DND-41 (cell line): ENCODE measurements at regions not wholly inside any gene's neighbourhood (a gene's known extent, or its start where the extent isn't known, plus 50 kb on each side); places are given as distances from the start of the nearest gene placed in this dataset.
"Not testable (repeated sequence)": the region's sequence is repeated elsewhere in the genome, so short reads cannot be mapped to it uniquely, and the experiment has no call there.

Experiments used
- ATAC-seq: fragments of 200-7000 bp; cut with Tn5 transposase; 3 replicates; pipeline ENCODE4 v1.9.1; 2021; ENCODE audit warnings: low read depth; ENCODE audit not compliant: insufficient read depth
- DNase-seq: peaks from one replicate; pipeline ENCODE4 v3.0.0-alpha.2; 2020
- H2AFZ ChIP-seq: 2 replicates; pipeline ENCODE4 v1.6.0; 2012; ENCODE audit warnings: low read depth, low read length
- H3K27ac ChIP-seq: 2 replicates; pipeline ENCODE4 v1.5.1; 2012; ENCODE audit warnings: low read length, inconsistent platforms
- H3K27me3 ChIP-seq: fragments of 200-600 bp; sonication (generic); 2 replicates; pipeline ENCODE4 v1.6.0; 2012; ENCODE audit warnings: low read length, mild to moderate bottlenecking, inconsistent platforms; ENCODE audit not compliant: insufficient read depth, poor library complexity
- H3K36me3 ChIP-seq: 2 replicates; pipeline ENCODE4 v1.5.1; 2012; ENCODE audit warnings: low read length, inconsistent platforms; ENCODE audit not compliant: insufficient read depth
- H3K4me1 ChIP-seq: 2 replicates; pipeline ENCODE4 v1.5.1; 2012; ENCODE audit warnings: mild to moderate bottlenecking, low read length; ENCODE audit not compliant: insufficient read depth
- H3K4me2 ChIP-seq: 2 replicates; pipeline ENCODE4 v1.6.0; 2012; ENCODE audit warnings: mild to moderate bottlenecking, moderate library complexity, low read length, inconsistent platforms; ENCODE audit not compliant: insufficient read depth
- H3K4me3 ChIP-seq, 2 experiments: fragments of 200-600 bp in 1 of 2; shearing (Covaris generic) in 1 of 2; 2 replicates each; pipeline ENCODE4 v1.5.1; 2012 to 2016; ENCODE audit warnings: inconsistent platforms in 2 of 2, low read length in 2 of 2, mild to moderate bottlenecking in 2 of 2, low read depth in 1 of 2, moderate library complexity in 1 of 2
- H3K79me2 ChIP-seq: 2 replicates; pipeline ENCODE4 v1.6.0; 2012; ENCODE audit warnings: low read length, inconsistent platforms; ENCODE audit not compliant: insufficient read depth
- H3K9ac ChIP-seq: 2 replicates; pipeline ENCODE4 v1.6.0; 2012; ENCODE audit warnings: low read depth, mild to moderate bottlenecking, inconsistent platforms, low read length, moderate library complexity
- H3K9me3 ChIP-seq: 2 replicates; pipeline ENCODE4 v1.5.1; 2012; ENCODE audit warnings: low read length, moderate library complexity, mild to moderate bottlenecking, inconsistent platforms; ENCODE audit not compliant: insufficient read depth, severe bottlenecking
- H4K20me1 ChIP-seq: 2 replicates; pipeline ENCODE4 v1.6.0; 2012; ENCODE audit warnings: low read length; ENCODE audit not compliant: insufficient read depth
- EZH2 ChIP-seq: IDR thresholded peaks from 3 replicates; pipeline ENCODE4 v1.6.1; 2012; ENCODE audit warnings: borderline replicate concordance, low read depth, mild to moderate bottlenecking, moderate library complexity, low read length, inconsistent platforms; ENCODE audit not compliant: severe bottlenecking
- TF ChIP-seq, protein P1 (sequence below): IDR thresholded peaks from 2 replicates; pipeline ENCODE4 v1.5.1; 2012; ENCODE audit warnings: borderline replicate concordance, low read length, moderate library complexity, mild to moderate bottlenecking; ENCODE audit not compliant: poor library complexity, severe bottlenecking; ENCODE audit errors: extremely low read depth

DNA sequence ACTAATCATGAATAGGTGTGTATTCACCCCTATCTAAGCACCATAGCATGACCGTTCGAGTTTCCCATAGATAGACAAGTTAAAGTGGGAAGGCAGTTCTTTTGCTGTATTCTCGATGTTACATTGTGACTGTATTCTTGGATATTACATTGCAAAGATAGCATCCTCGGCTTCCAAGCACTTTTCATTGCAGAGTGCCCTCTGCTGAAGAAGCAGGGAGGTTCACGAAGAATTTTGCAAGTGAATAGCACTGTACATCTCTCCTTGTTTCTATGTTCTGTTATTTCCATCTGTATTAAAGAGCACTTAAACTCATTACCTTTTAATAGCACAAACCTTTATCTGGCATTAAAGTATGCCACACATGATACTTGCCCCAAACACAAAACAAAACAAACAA is 426.7 kb upstream of the ARX start:
- no peaks in the 10 kb centered on the region for H3K4me1 ChIP-seq
- no peak for TF ChIP-seq EZH2
- TF ChIP-seq, protein P1, sequence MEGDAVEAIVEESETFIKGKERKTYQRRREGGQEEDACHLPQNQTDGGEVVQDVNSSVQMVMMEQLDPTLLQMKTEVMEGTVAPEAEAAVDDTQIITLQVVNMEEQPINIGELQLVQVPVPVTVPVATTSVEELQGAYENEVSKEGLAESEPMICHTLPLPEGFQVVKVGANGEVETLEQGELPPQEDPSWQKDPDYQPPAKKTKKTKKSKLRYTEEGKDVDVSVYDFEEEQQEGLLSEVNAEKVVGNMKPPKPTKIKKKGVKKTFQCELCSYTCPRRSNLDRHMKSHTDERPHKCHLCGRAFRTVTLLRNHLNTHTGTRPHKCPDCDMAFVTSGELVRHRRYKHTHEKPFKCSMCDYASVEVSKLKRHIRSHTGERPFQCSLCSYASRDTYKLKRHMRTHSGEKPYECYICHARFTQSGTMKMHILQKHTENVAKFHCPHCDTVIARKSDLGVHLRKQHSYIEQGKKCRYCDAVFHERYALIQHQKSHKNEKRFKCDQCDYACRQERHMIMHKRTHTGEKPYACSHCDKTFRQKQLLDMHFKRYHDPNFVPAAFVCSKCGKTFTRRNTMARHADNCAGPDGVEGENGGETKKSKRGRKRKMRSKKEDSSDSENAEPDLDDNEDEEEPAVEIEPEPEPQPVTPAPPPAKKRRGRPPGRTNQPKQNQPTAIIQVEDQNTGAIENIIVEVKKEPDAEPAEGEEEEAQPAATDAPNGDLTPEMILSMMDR, result no peak
- no peaks in the 10 kb centered on the region for H3K9me3 ChIP-seq
- H3K9ac ChIP-seq, result no peak overlapping the region
- no peak overlapping the region for H3K27ac ChIP-seq
- H3K27me3 ChIP-seq, result no peaks in the 10 kb centered on the region
- H2AFZ ChIP-seq, result no peak overlapping the region
- no peak overlapping the region for H3K4me2 ChIP-seq
- H4K20me1 ChIP-seq, result no peaks in the 10 kb centered on the region
- H3K4me3 ChIP-seq, result no peak overlapping the region
- ATAC-seq, result no peak
- no peaks in the 10 kb centered on the region for H3K36me3 ChIP-seq
- no peaks in the 10 kb centered on the region for H3K79me2 ChIP-seq
- DNase-seq, result no peak

- Histone ChIP-seq H3K79me2 (no peaks in the 10 kb centered on the region), H3K4me1 (no peaks in the 10 kb centered on the region), H3K9ac (no peak overlapping the region), H3K9me3 (no peaks in the 10 kb centered on the region), H3K36me3 (no peaks in the 10 kb centered on the region), H2AFZ (no peak overlapping the region), H4K20me1 (no peaks in the 10 kb centered on the region), H3K4me2 (no peak overlapping the region), H3K4me3 (no peak overlapping the region), H3K27me3 (no peaks in the 10 kb centered on the region), H3K27ac (no peak overlapping the region)
- DNase-seq (no peak), ATAC-seq (no peak)
- no peak for TF ChIP-seq EZH2
- TF ChIP-seq, protein P1, result no peak
Measured at GRCh38 chrX:25433307-25433706, 417.5 kb upstream of the ARX start.

- Histone ChIP-seq H3K4me1 (no peaks in the 10 kb centered on the region), H3K4me2 (no peak overlapping the region), H3K9ac (no peak overlapping the region), H3K27me3 (no peaks in the 10 kb centered on the region), H4K20me1 (no peaks in the 10 kb centered on the region), H2AFZ (no peak overlapping the region), H3K27ac (no peak overlapping the region), H3K9me3 (no peaks in the 10 kb centered on the region), H3K79me2 (no peaks in the 10 kb centered on the region), H3K4me3 (no peak overlapping the region), H3K36me3 (no peaks in the 10 kb centered on the region)
- no peak for TF ChIP-seq EZH2
- TF ChIP-seq, protein P1, result no peak
- DNase-seq (no peak), ATAC-seq (no peak)
Measured at GRCh38 chrX:25432396-25432795, 416.6 kb upstream of the ARX start.

DNA sequence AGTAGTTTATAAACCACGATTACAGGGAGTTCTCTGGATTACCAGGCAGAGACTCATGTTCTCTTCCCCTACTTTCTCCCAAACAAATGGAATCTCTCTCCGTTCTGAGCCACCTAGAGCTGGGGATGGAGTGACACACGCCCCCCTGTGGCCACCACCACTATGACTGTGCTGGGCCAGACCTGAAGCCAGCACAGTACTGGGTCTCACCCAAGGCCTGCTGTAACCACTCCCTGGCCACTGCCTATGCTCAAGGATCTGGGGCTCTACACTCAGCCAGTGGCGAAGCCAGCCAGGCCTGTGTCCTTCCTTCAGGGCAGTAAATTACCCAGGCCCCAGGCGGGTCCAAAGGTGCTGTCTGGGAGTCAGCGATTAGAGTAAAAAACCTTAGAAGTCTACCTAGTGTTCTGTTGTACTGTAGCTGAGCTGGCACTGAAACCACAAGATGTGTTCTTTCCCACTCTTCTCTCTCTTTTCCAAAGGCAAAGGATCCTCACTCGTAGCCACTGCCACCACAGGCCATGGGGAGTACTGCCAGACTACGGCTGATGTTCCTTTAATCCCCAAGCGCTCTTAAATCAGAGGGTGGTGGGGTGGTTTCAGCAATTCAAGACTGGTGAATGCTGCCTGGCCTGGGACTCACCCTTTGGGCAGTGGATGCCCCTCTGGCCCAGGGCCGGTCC is 412.2 kb upstream of the ARX start:
- no peak overlapping the region for H3K4me3 ChIP-seq
- no peak for DNase-seq
- no peaks in the 10 kb centered on the region for H4K20me1 ChIP-seq
- no peak overlapping the region for H2AFZ ChIP-seq
- no peaks in the 10 kb centered on the region for H3K36me3 ChIP-seq
- no peaks in the 10 kb centered on the region for H3K79me2 ChIP-seq
- H3K4me1 ChIP-seq, result no peaks in the 10 kb centered on the region
- no peak overlapping the region for H3K9ac ChIP-seq
- no peak for ATAC-seq
- TF ChIP-seq EZH2, result no peak
- no peak overlapping the region for H3K27ac ChIP-seq
- H3K27me3 ChIP-seq, result no peaks in the 10 kb centered on the region
- H3K9me3 ChIP-seq, result no peaks in the 10 kb centered on the region
- H3K4me2 ChIP-seq, result no peak overlapping the region

DNA sequence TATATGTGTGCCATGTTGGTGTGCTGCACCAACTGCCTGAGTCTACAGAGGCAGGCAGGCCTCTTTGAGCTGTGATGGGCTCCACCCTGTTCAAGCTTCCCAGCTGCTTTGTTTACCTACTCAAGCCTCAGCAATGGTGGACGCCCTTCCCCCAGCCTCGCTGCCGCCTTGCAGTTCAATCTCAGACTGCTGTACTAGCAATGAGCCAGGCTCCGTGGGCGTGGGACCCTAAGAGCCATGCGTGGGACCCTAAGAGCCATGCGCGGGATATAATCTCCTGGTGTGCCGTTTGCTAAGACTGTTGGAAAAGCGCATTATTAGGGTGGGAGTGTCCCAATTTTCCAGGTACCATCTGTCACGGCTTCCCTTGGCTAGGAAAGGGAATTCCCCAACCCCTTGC is 388.4 kb upstream of the ARX start:
- not testable (repeated sequence) for DNase-seq, H3K79me2 ChIP-seq, H3K4me3 ChIP-seq, H3K9ac ChIP-seq, H4K20me1 ChIP-seq, H2AFZ ChIP-seq, H3K9me3 ChIP-seq, H3K27ac ChIP-seq, H3K27me3 ChIP-seq, ATAC-seq, H3K4me1 ChIP-seq, H3K36me3 ChIP-seq, H3K4me2 ChIP-seq
